ENCODE measurements at regions not wholly inside any gene's neighbourhood (a gene's known extent, or its start where the extent isn't known, plus 50 kb on each side); places are given as distances from the start of the nearest gene placed in this dataset.
"Not testable (repeated sequence)": the region's sequence is repeated elsewhere in the genome, so short reads cannot be mapped to it uniquely, and the experiment has no call there.

GRCh38 chr3:176016203-176016602 lies 1157.1 kb downstream of the NAALADL2 start:
- DNase-seq: not testable (repeated sequence)

- not testable (repeated sequence) for DNase-seq
Measured at GRCh38 chr3:176015228-176015627, 1156.1 kb downstream of the NAALADL2 start.

GRCh38 chr3:176009256-176009655 lies 1150.1 kb downstream of the NAALADL2 start:
- no peak for DNase-seq

- no peak for DNase-seq
Measured at GRCh38 chr3:176005564-176005963, 1146.4 kb downstream of the NAALADL2 start.

GRCh38 chr3:175989161-175989560 lies 1130.0 kb downstream of the NAALADL2 start:
- DNase-seq: no peak

GRCh38 chr3:175988401-175988800 lies 1129.3 kb downstream of the NAALADL2 start:
- DNase-seq: no peak

- no peak for DNase-seq
Measured at GRCh38 chr3:175985781-175986180, 1126.6 kb downstream of the NAALADL2 start.

- no peak for DNase-seq
Measured at GRCh38 chr3:175983379-175983778, 1124.2 kb downstream of the NAALADL2 start.

GRCh38 chr3:175980486-175981090 lies 1121.5 kb downstream of the NAALADL2 start:
- DNase-seq: no peak

GRCh38 chr3:175977968-175978752 lies 1119.0 kb downstream of the NAALADL2 start:
- no peak for DNase-seq

- no peak for DNase-seq
Measured at GRCh38 chr3:175969456-175969855, 1110.3 kb downstream of the NAALADL2 start.

GRCh38 chr3:175965036-175965435 lies 1105.9 kb downstream of the NAALADL2 start:
- DNase-seq: no peak

GRCh38 chr3:175957427-175957826 lies 1098.3 kb downstream of the NAALADL2 start:
- DNase-seq: no peak

- DNase-seq: no peak
Measured at GRCh38 chr3:175956964-175957363, 1097.8 kb downstream of the NAALADL2 start.

GRCh38 chr3:175951047-175951694 lies 1092.0 kb downstream of the NAALADL2 start:
- no peak for DNase-seq

- DNase-seq: peak; percentile 70
Measured at GRCh38 chr3:175948041-175948440, 1088.9 kb downstream of the NAALADL2 start.

GRCh38 chr3:175941352-175941751 lies 1082.2 kb downstream of the NAALADL2 start:
- DNase-seq: no peak

GRCh38 chr3:175940881-175941280 lies 1081.7 kb downstream of the NAALADL2 start:
- DNase-seq: no peak

GRCh38 chr3:175940243-175940642 lies 1081.1 kb downstream of the NAALADL2 start:
- DNase-seq: no peak

GRCh38 chr3:175937367-175937766 lies 1078.2 kb downstream of the NAALADL2 start:
- DNase-seq: not testable (repeated sequence)

GRCh38 chr3:175932586-175932985 lies 1073.5 kb downstream of the NAALADL2 start:
- DNase-seq: no peak

- no peak for DNase-seq
Measured at GRCh38 chr3:175919133-175919532, 1060.0 kb downstream of the NAALADL2 start.

GRCh38 chr3:175916191-175916934 lies 1057.2 kb downstream of the NAALADL2 start:
- DNase-seq: no peak

Measured in NCI-H1092 (cell line).